HS-5 (cell line): ENCODE measurements at regions not wholly inside any gene's neighbourhood (a gene's known extent, or its start where the extent isn't known, plus 50 kb on each side); places are given as distances from the start of the nearest gene placed in this dataset.
"Not testable (repeated sequence)": the region's sequence is repeated elsewhere in the genome, so short reads cannot be mapped to it uniquely, and the experiment has no call there.

Source experiments
- DNase-seq: peaks from one replicate; pipeline ENCODE4 v3.0.0-alpha.2; 2012; ENCODE audit warnings: low read depth

DNA sequence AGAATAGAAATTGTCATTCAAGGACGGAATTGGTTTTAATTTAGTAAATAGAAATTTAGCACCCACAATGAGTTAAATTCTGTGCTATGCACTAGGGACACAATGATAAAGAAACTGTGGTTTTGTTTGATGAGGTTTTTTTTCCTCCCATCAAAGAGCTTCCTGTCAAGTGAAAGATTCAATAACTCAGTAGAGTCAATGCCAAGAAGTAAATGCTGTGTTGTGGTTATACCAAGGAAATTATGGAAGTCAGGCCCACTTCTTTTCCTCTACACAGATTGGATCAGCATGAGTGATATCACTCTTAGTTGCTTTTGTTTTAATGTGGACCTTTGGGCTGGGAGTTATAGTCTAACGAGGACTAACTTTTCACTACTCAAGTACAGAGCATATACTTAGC, 1269.6 kb upstream of the ADGRL2 start:
- DNase-seq = no peak

DNA sequence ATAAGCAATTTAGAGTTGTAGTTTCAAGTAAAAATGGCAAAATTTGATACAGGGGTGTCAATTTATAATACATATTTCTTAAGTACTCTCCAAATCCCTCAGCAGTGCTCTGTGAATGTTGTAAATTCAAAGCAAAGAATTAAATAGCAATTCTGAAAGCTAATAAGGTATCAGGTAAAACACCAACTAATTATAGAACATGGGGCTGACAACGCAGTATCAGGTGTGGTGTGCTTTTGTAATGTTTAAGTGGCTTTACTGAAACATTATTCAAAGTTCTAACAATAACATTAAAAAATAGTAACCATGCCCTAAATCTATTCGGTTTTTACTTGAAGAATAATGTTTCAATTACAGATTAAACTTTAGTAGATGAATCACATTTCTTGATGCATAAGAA, 1271.2 kb upstream of the ADGRL2 start:
- DNase-seq = no peak

DNA sequence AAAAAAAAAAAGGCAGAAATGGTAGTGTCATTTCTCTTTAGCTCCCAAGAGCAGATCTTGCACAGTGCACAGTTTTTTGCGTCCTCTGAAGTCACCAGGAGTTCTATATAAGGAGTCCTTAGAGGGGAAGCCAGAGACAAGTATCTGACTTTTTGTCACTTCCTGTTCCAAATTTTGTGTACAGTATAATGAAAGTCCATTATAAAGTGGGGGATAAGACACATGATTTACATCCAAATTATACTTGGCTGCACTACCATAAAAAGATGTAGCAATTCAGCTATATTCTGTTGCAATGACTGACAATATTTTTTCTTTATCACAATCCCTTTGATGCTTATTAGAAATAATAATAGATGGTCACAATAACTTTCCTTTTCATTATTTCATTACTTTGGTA, 1276.9 kb upstream of the ADGRL2 start:
- no peak for DNase-seq

DNA sequence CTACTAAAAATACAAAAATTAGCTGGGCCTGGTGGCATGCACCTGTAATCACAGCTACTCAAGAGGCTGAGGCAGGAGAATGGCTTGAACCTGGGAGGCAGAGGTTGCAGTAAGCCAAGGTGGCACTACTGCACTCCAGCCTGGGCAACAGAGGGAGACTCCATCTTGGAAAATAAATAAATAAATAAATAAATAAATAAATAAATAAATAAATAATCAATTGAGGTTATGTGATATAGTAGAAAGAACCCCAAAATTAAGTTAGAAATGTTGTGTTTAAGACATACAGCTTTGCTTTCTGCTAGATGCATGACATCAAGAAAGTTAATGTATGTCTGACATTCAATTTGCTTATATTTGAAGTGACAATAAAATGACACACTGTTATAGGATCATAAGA, 1277.7 kb upstream of the ADGRL2 start:
- DNase-seq = not testable (repeated sequence)

DNA sequence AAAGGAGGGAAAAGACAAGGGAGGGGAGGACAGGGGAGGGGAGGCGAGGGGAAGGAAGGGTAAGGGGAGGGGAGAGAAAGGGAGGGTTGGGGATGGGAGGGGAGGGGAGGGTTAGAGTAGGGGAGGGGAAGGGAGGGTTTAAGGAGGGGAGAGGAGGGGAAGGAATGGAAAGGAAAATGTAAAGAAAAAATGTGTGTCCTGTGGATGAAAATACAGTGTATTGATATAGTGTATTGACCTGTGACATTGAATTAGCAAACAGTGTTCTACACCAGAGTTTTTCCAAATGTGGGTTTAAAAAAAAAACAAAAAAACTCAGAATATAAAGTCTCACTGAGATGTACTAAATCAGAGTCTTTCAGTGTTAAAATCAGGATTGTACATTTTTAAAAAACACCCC, 1279.8 kb upstream of the ADGRL2 start:
- no peak for DNase-seq

DNA sequence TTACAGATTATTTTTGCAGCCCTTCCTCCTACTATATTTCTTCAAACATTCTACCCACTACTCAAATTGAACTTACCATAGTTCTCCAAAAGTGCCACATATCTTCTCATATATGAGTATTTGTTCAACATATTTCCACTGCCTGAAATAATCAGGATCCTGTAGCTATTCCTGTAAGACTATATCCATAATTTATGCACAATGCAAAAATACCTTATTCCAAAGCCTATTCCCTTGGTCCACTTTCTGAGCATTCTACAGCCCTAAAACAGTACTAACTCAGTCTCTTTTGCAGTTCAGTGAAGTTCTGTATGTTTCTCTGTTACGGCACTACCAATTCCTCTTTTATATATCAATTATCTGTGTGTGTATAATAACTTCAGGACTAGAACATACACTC, 1283.7 kb upstream of the ADGRL2 start:
- no peak for DNase-seq

DNA sequence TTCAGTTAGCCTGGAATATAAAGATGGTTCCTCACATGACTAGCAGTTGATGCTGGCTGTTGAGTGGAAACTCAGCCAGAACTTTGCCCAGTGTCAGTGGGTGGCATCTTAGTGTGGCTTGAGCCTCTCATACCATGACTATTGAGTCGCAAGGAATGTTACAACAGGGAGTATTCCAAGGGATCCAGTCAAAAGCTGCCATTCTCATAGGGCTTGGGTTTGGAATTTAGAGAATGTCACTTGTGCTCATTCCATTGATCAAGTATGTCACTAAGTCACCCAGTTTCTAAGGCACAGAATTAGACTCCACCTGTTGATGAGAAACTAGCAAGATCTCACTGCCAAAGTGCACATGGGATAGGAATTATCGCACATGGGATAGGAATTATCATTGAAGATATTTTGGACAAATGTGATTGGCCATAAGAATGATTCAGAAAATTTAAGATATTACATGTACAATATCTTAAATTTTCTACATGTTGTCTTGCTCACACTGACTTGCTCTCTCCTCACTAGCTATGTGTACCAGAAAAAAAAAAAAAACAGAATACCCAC, 1290.7 kb upstream of the ADGRL2 start:
- peak; percentile 15 for DNase-seq

DNA sequence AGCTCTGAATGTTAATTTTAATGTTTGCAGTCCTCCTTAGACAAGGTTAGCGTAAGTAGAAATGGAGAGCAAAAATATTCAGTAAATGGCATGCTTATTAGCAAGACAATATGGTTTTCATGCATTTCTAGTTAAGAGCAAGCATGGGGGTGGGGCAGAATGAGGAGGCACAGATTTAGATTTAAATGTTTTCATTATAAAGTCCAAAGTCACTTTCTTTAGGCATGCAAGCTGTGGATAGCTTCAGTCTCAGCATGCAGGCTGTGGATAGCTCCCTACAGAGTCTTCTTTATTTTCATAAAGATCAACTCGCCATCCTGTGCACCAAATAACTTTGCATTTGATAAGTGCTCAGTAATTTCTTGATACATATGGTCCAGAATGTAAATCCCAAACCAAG, 1294.5 kb upstream of the ADGRL2 start:
- no peak for DNase-seq

DNA sequence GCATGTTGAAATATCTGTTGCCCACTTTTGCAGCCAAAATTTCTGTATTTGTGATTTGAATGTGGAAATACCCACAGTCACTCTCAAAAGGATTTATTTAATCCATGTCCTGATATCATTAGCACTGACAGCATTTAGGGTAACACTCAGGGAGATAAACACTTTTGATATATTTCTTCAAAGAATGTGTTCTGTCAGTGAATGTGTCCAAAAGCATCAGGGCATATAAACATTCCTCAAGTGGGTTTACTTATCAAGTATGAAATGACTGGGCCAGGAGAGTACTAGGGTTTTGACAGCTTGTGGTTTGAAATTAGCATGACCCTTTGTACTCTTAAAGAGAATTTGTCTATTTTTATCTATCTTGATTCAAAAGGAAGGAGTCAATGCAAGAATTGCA, 1302.1 kb upstream of the ADGRL2 start:
- DNase-seq = no peak

DNA sequence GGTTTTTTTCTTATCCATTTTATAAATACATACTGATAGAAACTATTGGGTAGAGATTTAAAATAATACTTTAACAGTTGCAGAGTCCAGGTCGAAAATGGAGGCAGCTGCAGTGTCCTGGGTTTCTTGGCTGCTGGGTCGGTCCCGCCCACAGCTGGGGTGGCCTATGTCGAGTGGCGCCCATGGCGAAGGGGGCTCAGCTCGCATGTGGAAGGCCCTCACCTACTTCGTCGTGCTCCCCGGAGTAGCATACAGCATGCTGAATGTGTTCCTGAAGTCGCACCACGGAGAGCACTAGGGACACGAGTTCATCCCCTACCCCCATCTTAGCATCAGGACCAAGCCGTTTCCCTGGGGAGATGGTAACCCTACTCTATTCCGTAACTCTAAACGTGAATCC, 1304.9 kb upstream of the ADGRL2 start:
- DNase-seq = no peak

DNA sequence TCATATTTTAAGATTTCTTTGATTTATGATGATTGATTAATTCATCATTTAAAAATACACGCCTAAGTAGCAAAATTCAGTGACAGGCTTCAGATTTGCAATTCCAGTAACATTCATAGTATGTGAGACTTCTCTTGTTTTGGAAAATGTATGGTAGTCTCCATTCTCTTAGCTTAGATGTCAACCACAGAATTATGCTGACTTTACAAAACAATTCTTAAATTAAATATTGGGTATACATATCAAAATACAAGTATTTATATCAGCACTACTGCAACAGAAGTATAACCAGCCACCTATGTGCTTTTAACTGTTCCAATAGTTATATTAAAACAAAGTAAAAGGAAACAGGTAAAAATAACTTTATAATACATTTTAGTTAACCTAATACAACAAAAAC, 1328.6 kb upstream of the ADGRL2 start:
- DNase-seq = no peak

DNA sequence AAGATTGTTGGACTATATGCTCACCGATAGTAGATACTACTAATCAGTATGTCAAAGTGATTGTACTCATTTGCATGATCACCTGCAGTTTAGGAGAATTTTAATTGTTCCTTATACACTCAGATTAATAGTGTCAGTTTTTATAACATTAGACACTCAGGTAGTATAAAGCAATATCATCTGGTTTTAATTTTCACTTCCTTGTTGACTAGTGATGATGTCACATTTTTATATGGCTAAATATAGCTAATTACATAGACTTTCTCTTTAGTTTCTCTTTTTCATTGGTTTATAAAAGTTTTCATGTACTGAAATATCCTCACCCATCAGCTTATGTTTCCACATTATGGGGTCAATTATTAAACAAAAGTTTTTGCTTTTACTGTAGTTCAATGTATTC, 1332.4 kb upstream of the ADGRL2 start:
- DNase-seq = no peak

DNA sequence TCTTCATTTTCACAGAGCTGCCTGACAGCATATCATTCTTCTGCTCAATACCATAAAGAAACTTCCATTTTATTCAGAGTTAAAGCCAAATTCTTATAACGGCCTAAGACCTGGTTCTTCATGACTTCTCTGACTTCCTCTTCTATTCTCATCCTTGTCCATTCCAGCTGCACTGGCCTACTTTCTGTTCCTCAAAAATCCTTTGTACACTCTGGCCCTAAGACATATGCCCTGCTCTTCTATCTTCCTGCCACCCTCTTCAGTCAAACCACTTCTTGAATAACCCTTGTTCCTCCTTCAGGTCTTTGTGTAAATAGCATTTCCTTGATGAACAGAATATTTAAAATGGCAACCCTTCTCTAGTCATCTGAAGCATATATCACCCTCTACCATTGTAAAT, 1338.7 kb upstream of the ADGRL2 start:
- no peak for DNase-seq

DNA sequence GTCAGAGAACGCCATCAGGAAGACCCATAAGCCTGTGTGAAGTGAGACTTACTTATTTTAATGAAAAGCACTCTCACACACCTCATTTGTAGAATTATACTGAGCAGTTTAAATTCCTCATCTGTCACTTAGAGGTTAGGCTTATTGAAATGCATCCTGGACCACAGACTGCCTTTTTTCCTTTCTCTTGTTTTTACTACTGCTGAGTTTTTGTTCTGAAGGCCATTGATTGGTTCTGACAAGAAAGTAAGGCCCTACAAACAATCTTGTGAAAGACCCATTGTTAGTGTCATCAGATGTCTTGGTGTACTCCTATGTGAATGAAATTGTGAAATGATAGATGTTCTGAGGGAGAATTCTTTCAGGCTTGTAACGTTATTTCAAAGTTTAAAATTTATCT, 1343.3 kb upstream of the ADGRL2 start:
- DNase-seq = no peak

DNA sequence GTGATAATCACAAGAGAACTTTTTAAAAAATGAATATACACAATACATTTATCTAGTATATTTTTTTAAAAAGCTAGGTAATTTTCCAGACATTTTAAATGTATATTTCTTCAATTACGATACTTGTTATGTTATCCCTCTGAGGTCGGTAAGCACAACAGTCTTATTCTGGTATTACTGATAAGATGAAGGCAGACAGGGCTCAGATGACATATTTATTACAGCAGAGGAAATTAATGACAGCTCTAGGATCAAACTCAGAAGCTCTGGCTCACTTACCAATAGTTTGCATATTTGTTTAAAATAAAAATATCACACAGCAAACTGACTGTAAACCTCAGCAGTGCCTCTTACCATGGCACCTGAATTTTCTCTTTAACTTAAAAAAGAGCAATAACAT, 1347.0 kb upstream of the ADGRL2 start:
- DNase-seq = no peak

DNA sequence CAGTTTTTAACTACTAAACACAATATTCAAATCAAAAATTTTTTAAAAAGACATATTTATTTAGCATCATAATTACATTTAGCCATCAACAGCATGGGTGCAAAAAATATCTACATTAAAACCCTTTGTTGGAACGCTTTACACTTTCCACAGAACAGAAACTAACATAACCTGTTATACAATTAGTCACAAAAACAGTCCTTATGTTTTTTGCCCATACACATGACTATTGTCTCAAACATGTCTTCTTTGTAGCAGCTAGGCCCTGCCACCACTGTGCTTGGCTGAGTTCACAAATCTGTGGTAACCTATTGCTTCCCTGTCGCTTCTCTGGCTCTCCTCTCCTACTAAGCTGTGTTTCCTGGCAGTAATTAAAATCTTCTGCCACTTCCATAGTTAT, 1350.0 kb upstream of the ADGRL2 start:
- DNase-seq = no peak

DNA sequence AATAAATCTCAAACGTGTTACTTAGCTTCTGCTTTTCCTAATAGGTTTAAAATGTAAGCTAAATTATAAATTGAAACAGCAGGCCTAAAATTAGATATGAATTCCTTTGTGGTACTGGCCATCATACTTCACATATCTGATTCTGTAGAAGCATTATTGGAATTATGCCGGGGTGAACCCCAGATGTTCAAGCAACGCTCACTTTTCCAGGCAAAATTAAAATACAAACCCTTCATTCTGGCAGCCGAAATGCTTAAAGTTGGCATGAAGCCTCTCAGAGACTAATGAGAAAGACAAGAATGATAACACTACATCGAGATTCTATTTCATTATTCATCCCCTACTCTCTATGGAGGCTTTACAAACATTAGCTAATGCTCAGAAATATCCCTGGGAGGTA, 1352.7 kb upstream of the ADGRL2 start:
- no peak for DNase-seq

DNA sequence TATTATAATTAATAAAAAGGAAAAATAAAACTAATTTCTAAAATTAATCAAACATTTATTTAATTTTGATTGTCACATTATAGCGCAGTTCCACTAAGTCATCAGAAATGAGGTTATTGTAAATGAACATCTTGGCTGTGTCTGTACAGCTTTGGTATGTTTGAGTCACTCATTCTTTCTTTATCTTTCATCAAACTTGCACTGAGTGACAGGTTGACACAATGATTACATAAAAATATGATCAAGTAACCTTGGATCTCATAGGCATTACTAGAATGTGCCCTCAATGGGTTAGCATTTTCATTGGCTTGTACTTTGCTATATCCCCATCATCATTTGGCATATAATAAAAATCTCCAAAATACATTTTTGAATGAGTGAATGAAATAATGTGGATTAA, 1353.2 kb upstream of the ADGRL2 start:
- no peak for DNase-seq

DNA sequence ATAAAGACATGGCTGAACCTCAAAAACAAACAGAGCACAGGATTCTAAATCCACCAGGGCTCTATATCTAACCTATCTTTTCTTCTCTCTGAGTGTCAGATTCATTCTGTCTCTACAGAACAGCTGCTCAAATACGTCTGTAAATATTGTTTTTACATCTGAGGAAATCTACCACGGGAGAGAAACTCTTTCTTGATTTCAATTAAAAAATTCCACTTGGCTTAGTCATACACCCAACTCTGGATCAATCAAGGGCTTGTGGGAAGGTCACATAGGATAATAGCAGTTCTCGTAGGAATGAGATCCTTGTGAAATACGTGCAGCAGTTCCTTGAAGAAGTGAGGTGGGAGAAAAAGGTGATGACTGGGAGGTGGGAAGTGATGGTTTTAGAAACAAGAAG, 1355.7 kb upstream of the ADGRL2 start:
- no peak for DNase-seq

DNA sequence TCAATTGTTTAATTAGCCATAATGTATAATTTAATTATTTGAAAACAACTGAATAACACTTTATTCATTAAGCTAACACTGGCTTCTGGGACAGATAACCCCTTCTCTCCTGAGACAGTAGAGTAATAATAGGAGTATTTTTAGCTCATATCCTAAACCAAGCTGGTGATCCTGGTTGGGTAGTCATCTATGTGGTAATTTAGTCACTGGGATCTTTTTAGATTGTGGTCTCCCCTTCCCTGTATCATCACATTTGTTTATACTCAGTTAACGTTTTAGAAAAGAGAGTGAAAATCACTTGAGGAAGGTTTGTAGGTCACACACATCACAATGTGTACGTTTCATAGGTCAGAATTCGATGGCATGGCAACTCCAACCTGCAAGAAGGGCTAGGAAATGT, 1356.6 kb upstream of the ADGRL2 start:
- DNase-seq = no peak

DNA sequence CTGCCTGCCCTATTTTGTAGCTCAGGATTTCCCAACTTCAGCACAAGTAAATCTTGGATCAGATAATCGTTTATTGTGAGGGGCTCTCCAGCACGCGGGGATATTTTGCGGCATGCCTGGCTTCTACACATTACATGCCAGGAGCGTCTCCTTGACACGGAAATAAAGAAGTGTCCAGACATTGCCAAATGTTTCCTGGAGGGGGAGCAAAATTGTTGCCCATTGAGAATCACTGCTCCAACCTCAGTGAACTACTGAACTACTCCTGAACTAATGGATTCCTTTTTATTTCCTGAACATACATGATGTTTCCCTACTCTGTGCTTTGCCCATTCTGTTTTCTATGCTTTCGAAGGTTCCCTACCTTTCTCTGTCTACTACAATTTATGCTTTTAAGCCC, 1359.1 kb upstream of the ADGRL2 start:
- DNase-seq = no peak

DNA sequence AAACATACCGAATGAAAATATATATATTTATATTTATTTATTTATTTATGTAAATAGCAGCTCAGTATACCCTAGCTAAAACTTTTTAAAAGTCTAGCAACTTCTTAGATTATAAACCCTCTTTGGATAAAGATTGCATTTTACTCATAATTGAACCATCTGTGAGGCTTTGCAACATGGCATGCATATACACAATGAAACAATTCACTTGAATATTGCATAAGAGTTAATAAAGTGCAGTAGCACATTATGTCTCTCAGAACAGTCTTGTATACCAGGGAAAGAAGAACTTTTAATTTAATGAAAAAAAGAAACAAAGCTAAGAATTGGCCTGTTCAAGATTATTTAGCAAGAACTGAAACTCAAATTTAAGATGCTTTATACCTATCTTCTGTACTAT, 1363.9 kb upstream of the ADGRL2 start:
- DNase-seq = no peak

DNA sequence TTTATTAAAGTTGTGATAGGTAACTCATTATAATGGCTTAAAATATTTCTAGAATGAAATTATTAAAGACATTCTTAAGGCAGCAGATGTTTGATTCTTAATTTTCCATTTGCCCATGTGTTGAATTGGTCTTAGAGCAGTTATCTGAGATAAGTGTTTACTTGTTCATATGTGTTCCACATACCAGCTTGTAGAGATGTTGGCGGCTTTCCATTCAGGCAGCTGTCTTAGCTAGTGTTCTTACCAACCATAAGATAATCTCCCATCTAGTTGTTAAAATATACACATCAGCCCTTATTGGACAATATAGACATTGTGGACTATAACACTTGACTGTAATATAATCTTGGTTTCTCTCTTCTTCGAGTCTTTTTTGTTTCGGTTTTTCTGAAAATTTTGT, 1372.9 kb upstream of the ADGRL2 start:
- DNase-seq = no peak

DNA sequence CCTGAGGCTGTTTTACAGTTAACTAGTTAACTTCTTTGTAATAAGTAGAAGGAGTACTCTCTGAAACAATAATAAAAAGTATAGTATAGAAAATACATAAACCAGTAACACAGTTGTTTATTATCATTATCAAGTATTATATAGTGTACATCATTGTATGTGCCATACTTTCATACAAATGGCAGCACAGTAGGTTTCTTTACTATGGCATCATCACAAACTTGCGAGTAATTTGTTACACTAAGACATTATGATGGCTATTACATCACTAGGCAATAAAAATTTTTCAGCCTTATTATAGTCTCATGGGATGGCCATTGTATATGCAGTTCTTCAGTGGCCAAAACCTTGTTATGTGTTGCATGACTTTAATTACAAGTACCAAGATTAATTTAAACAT, 1376.5 kb upstream of the ADGRL2 start:
- no peak for DNase-seq

DNA sequence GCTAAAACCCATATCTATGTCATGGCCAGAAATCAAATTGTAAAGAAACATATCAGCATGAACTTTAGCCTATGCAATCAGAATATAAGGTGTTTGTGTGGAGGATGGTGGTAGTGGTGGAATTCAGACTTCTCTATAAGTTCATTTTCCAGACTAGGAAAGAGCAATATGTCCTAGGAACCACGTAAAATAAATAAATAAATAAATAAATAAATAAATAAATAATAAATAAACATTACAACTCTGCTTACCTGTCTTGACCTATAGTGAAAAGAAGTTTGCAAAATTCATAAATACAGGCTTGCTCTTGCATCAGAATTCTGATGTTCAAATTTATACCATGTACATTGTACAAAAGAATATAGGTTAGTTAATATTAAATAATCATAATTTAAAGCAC, 1382.6 kb upstream of the ADGRL2 start:
- DNase-seq = no peak
